ENCODE measurements at regions not wholly inside any gene's neighbourhood (a gene's known extent, or its start where the extent isn't known, plus 50 kb on each side); places are given as distances from the start of the nearest gene placed in this dataset.

GRCh38 chr3:104788807-104789206 is 577.9 kb upstream of the ALCAM start:
- H3K4me3 ChIP-seq (replicated peaks; ENCODE audit: insufficient read depth, low read length): no peak overlapping the region
- no peaks in the 10 kb centered on the region for H3K27me3 ChIP-seq (ENCODE audit: insufficient read depth, poor library complexity, severe bottlenecking)
- H3K27ac ChIP-seq (replicated peaks): no peak overlapping the region
- TF ChIP-seq POLR2AphosphoS5 (IDR thresholded peaks at IDR 0.05; ENCODE audit: low read depth) (no peak), REST (IDR thresholded peaks at IDR 0.05; ENCODE audit: insufficient replicate concordance, low read depth) (no peak), GABPA (IDR thresholded peaks at IDR 0.05; ENCODE audit: low read depth) (no peak), SPI1 (IDR thresholded peaks at IDR 0.05; ENCODE audit: borderline replicate concordance, low read depth) (no peak)
- TF ChIP-seq, protein P1, sequence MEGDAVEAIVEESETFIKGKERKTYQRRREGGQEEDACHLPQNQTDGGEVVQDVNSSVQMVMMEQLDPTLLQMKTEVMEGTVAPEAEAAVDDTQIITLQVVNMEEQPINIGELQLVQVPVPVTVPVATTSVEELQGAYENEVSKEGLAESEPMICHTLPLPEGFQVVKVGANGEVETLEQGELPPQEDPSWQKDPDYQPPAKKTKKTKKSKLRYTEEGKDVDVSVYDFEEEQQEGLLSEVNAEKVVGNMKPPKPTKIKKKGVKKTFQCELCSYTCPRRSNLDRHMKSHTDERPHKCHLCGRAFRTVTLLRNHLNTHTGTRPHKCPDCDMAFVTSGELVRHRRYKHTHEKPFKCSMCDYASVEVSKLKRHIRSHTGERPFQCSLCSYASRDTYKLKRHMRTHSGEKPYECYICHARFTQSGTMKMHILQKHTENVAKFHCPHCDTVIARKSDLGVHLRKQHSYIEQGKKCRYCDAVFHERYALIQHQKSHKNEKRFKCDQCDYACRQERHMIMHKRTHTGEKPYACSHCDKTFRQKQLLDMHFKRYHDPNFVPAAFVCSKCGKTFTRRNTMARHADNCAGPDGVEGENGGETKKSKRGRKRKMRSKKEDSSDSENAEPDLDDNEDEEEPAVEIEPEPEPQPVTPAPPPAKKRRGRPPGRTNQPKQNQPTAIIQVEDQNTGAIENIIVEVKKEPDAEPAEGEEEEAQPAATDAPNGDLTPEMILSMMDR (IDR thresholded peaks at IDR 0.05; ENCODE audit: insufficient read depth, low read length): no peak
- DNase-seq (ENCODE audit: low read depth in 1 of 2, low spot score in 1 of 2): no peak

- Histone ChIP-seq H3K4me3 (replicated peaks; ENCODE audit: insufficient read depth, low read length) (no peak overlapping the region), H3K27me3 (ENCODE audit: insufficient read depth, poor library complexity, severe bottlenecking) (no peaks in the 10 kb centered on the region), H3K27ac (replicated peaks) (no peak overlapping the region)
- DNase-seq (ENCODE audit: low read depth in 1 of 2, low spot score in 1 of 2): no peak
- TF ChIP-seq REST (IDR thresholded peaks at IDR 0.05; ENCODE audit: insufficient replicate concordance, low read depth) (no peak), SPI1 (IDR thresholded peaks at IDR 0.05; ENCODE audit: borderline replicate concordance, low read depth) (no peak), GABPA (IDR thresholded peaks at IDR 0.05; ENCODE audit: low read depth) (no peak), POLR2AphosphoS5 (IDR thresholded peaks at IDR 0.05; ENCODE audit: low read depth) (no peak)
- TF ChIP-seq, protein P1 (IDR thresholded peaks at IDR 0.05; ENCODE audit: insufficient read depth, low read length): no peak
Observed at GRCh38 chr3:104791331-104791730, 575.4 kb upstream of the ALCAM start.

DNA sequence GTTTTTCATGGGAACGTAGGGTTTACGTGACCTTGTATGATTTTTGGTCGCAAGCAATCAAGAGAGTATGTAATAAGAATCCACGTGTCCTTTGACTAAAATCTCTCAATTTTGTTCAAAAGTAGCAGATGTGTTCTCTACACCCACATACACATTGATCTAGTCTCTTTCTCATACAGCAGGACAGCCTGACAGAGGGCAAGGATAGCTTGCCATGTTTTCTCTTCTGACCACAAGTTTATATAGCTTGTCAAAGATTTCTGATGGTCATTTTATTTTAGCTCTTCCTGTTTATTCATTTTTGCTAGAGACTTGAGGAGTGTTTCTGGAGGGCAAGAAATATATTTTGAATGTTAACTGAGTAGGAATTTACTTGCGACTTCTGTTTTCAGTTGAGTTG is 570.2 kb upstream of the ALCAM start:
- TF ChIP-seq GABPA (IDR thresholded peaks at IDR 0.05; ENCODE audit: low read depth) (no peak), SPI1 (IDR thresholded peaks at IDR 0.05; ENCODE audit: borderline replicate concordance, low read depth) (no peak), REST (IDR thresholded peaks at IDR 0.05; ENCODE audit: insufficient replicate concordance, low read depth) (no peak), POLR2AphosphoS5 (IDR thresholded peaks at IDR 0.05; ENCODE audit: low read depth) (no peak)
- TF ChIP-seq, protein P1 (IDR thresholded peaks at IDR 0.05; ENCODE audit: insufficient read depth, low read length): no peak
- Histone ChIP-seq H3K27ac (replicated peaks) (no peak overlapping the region), H3K27me3 (ENCODE audit: insufficient read depth, poor library complexity, severe bottlenecking) (no peaks in the 10 kb centered on the region), H3K4me3 (replicated peaks; ENCODE audit: insufficient read depth, low read length) (no peak overlapping the region)
- DNase-seq (ENCODE audit: low read depth in 1 of 2, low spot score in 1 of 2): no peak

Data from HL-60 (cell line).